HepG2 (cell line): ENCODE measurements at regions not wholly inside any gene's neighbourhood (a gene's known extent, or its start where the extent isn't known, plus 50 kb on each side); places are given as distances from the start of the nearest gene placed in this dataset.

Experiments
- ATAC-seq: fragments of 200-7000 bp; cut with Tn5 transposase; 3 replicates; pipeline ENCODE4 v1.9.1; 2020; ENCODE audit warnings: mild to moderate bottlenecking, moderate library complexity
- BruUV-seq: library from RNA; stranded (reverse); fragments of 400-500 nt; replicated peaks from 2 replicates; lab custom pipeline; 2021; lab: Mats Ljungman, UMichigan
- CTCF ChIA-PET: fragments of 300-600 bp; formaldehyde crosslinking; extraction: SDS; loops from one replicate; lab custom pipeline; 2021; ENCODE audit warnings: low total read pairs, inconsistent platforms, low intra/inter-chr PET ratio; lab: Yijun Ruan, JAX
- POLR2A ChIA-PET: fragments of 350-600 bp; sonication (Branson Sonifier 250); formaldehyde crosslinking; loops from one replicate; lab custom pipeline; 2020; ENCODE audit warnings: antibody characterized with exemption, inconsistent platforms; lab: Yijun Ruan, JAX
- DNase-seq: peaks from one replicate; pipeline ENCODE4 v3.0.0-alpha.2; 2015; ENCODE audit warnings: low spot score
- FAIRE-seq: peaks from 3 replicates; lab custom pipeline; 2011; peaks lifted over from hg19 to GRCh38; lab: Jason Lieb, UNC
- H2AFZ ChIP-seq: one replicate; pipeline ENCODE4 v1.6.1; 2011; ENCODE audit warnings: low read length, inconsistent platforms
- H3K27ac ChIP-seq: fragments of 300-600 bp; 3 replicates; pipeline ENCODE4 v1.8.0; 2011; ENCODE audit warnings: mixed run types, mild to moderate bottlenecking, mixed read lengths, low read length, inconsistent platforms; ENCODE audit not compliant: insufficient read depth; ENCODE audit errors: extremely low read length
- H3K27me3 ChIP-seq, 2 experiments: fragments of 200-600 bp in 1 of 2; 2 replicates in 1 of 2; 3 replicates in 1 of 2; pipeline versions ENCODE4 v1.6.0 to v1.8.0; 2011; ENCODE audit warnings: low read length in 2 of 2, mild to moderate bottlenecking in 2 of 2, moderate library complexity in 2 of 2, inconsistent platforms in 1 of 2; ENCODE audit not compliant: insufficient read depth in 2 of 2, control insufficient read depth in 1 of 2
- H3K36me3 ChIP-seq, 2 experiments: fragments of 200-600 bp in 1 of 2; replicated peaks in 1 of 2; 2 replicates in 1 of 2; 3 replicates in 1 of 2; pipeline versions ENCODE4 v1.5.1 to v1.8.0; 2011; ENCODE audit warnings: low read length in 2 of 2, inconsistent platforms in 1 of 2; ENCODE audit not compliant: insufficient read depth in 2 of 2, control insufficient read depth in 1 of 2
- H3K4me1 ChIP-seq: 2 replicates; pipeline ENCODE4 v1.5.1; 2012; ENCODE audit warnings: low read length, inconsistent platforms; ENCODE audit not compliant: insufficient read depth
- H3K4me2 ChIP-seq: 2 replicates; pipeline ENCODE4 v1.6.0; 2011; ENCODE audit warnings: low read depth, low read length, inconsistent platforms
- H3K4me3 ChIP-seq, 3 experiments: fragments of 200-600 bp in 1 of 3; sonication (generic), shearing (Covaris generic) in 1 of 3; replicated peaks in 1 of 3; 2 replicates each; pipeline ENCODE4 v1.5.1; 2011 to 2016; ENCODE audit warnings: low read length in 3 of 3, inconsistent platforms in 2 of 3, low read depth in 2 of 3, mild to moderate bottlenecking in 2 of 3, control low read depth in 1 of 3, mixed read lengths in 1 of 3; ENCODE audit not compliant: insufficient read depth in 1 of 3
- H3K79me2 ChIP-seq: one replicate; pipeline ENCODE4 v1.6.1; 2011; ENCODE audit warnings: low read length, inconsistent platforms; ENCODE audit not compliant: insufficient read depth
- H3K9ac ChIP-seq: 2 replicates; pipeline ENCODE4 v1.6.0; 2011; ENCODE audit warnings: mild to moderate bottlenecking, low read depth, low read length, inconsistent platforms; ENCODE audit not compliant: insufficient read depth
- H3K9me3 ChIP-seq: 2 replicates; pipeline ENCODE4 v1.5.1; 2012; ENCODE audit warnings: mild to moderate bottlenecking, low read length
- H4K20me1 ChIP-seq: 2 replicates; pipeline ENCODE4 v1.6.0; 2011; ENCODE audit warnings: inconsistent platforms, mild to moderate bottlenecking, low read length, moderate library complexity; ENCODE audit not compliant: insufficient read depth
- MED8 ChIP-seq: sonication (generic); formaldehyde crosslinking; IDR thresholded peaks from 2 replicates; pipeline ENCODE4 v1.8.1; 2023; ENCODE audit warnings: mild to moderate bottlenecking, missing genetic modification reagents; ENCODE audit not compliant: insufficient replicate concordance
- MYNN ChIP-seq: sonication (generic); formaldehyde crosslinking; IDR thresholded peaks from 2 replicates; pipeline ENCODE4 v1.4.0; 2020; ENCODE audit warnings: mild to moderate bottlenecking, low read depth, missing genetic modification reagents
- MZF1 ChIP-seq: sonication (generic); formaldehyde crosslinking; IDR thresholded peaks from 2 replicates; pipeline ENCODE4 v1.8.1; 2023; ENCODE audit warnings: mild to moderate bottlenecking, missing genetic modification reagents, borderline replicate concordance
- THYN1 ChIP-seq: sonication (generic); formaldehyde crosslinking; IDR thresholded peaks from 2 replicates; pipeline ENCODE4 v1.8.1; 2023; ENCODE audit warnings: low read depth, mild to moderate bottlenecking, moderate library complexity, missing genetic modification reagents, borderline replicate concordance
- TMF1 ChIP-seq: sonication (generic); formaldehyde crosslinking; IDR thresholded peaks from 2 replicates; pipeline ENCODE4 v1.8.1; 2022; ENCODE audit warnings: low read depth, missing genetic modification reagents
- ZBTB20 ChIP-seq: sonication (generic); formaldehyde crosslinking; IDR thresholded peaks from 2 replicates; pipeline ENCODE4 v1.8.1; 2023; ENCODE audit warnings: missing genetic modification reagents, low read depth, mild to moderate bottlenecking, borderline replicate concordance
- ZNF501 ChIP-seq: sonication (generic); formaldehyde crosslinking; IDR thresholded peaks from 2 replicates; pipeline ENCODE4 v1.5.1; 2020; ENCODE audit warnings: mild to moderate bottlenecking, moderate library complexity, missing genetic modification reagents
- ZNF543 ChIP-seq: sonication (generic); formaldehyde crosslinking; IDR thresholded peaks from 2 replicates; pipeline ENCODE4 v1.4.0; 2020; ENCODE audit warnings: mild to moderate bottlenecking, missing genetic modification reagents
- ZNF879 ChIP-seq: sonication (generic); formaldehyde crosslinking; IDR thresholded peaks from 2 replicates; pipeline ENCODE4 v1.8.1; 2023; ENCODE audit warnings: missing genetic modification reagents
- WGBS: methylation state at CpG from one replicate; pipeline ENCODE4 v1.1.6; 2017; ENCODE audit warnings: low lambda C conversion rate; 5-methylcytosine and 5-hydroxymethylcytosine counted together
- in situ Hi-C: cut with HindIII; loops from 2 replicates; pipeline ENCODE4 v1.10.0; 2017; ENCODE audit warnings: low pct_unique_long_range_greater_than_20kb; ENCODE audit not compliant: extremely low pct_ligation_motif_present
- intact Hi-C: fragments of 100-400 bp; cut with micrococcal nuclease; formaldehyde crosslinking; loops from one replicate; pipeline ENCODE4 v1.10.0; 2022; ENCODE audit not compliant: unreplicated experiment
- TF ChIP-seq, protein P1 (sequence below): sonication (generic); formaldehyde crosslinking; IDR thresholded peaks from 2 replicates; pipeline ENCODE4 v1.8.1; 2023; ENCODE audit warnings: mild to moderate bottlenecking, missing genetic modification reagents
- TF ChIP-seq, protein P2 (sequence below): IDR thresholded peaks from 2 replicates; pipeline ENCODE4 v1.6.1; 2016; ENCODE audit warnings: mild to moderate bottlenecking
- TF ChIP-seq, protein P3 (sequence below): sonication (generic); formaldehyde crosslinking; IDR thresholded peaks from 2 replicates; pipeline ENCODE4 v1.5.1; 2020; ENCODE audit warnings: mild to moderate bottlenecking, missing genetic modification reagents, moderate library complexity
- TF ChIP-seq, protein P4 (sequence below): sonication (generic); formaldehyde crosslinking; IDR thresholded peaks from 2 replicates; pipeline ENCODE4 v1.9.0; 2021; ENCODE audit warnings: missing genetic modification reagents, mild to moderate bottlenecking, borderline replicate concordance
- TF ChIP-seq, protein P5 (sequence below): IDR thresholded peaks from 2 replicates; pipeline ENCODE4 v1.6.1; 2016; ENCODE audit warnings: missing biosample characterization, missing genetic modification reagents, low read depth

DNA sequence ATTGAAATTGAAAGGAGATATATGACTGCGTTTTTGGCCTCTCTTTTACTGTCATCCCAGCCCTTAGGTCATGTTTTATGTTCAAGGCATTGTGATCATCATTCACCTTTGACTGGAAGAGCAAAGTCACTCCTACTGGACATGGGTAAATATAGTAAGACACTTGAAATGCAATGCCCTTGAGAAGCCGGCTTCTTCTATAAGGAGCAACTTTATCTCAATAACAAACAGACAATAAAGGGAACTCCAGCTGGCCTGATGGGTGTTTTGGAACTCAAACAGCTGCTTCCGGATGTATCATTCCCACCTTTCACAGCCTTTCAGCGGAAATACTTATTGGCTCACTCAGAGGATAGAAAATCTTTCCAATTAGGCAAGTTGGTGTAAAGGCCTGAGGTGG lies 65.1 kb upstream of the C4orf54 start:
- H3K79me2 ChIP-seq, result no peaks in the 10 kb centered on the region
- in situ Hi-C loops, result no loop called here
- H3K36me3 ChIP-seq, result no peaks in the 10 kb centered on the region
- 48% methylated on average over 4 of the region's 4 CpGs for WGBS
- CTCF ChIA-PET, result no interaction called here
- H3K9ac ChIP-seq, result no peak overlapping the region
- intact Hi-C loops, result loop anchor here (5.0 kb wide), 1 partner anchor 160 kb away; the partner anchor contains the start of gene TRMT10A
- peaks cover 15% of the 10 kb centered on the region; the same call in 1 of the 2 replicates for H3K4me1 ChIP-seq
- H3K27ac ChIP-seq, result no peak overlapping the region
- H3K9me3 ChIP-seq, result no peaks in the 10 kb centered on the region
- no peak overlapping the region for H3K4me2 ChIP-seq
- DNase-seq (no peak), ATAC-seq (no peak), FAIRE-seq (no peak)
- no peak overlapping the region for H3K4me3 ChIP-seq
- H3K27me3 ChIP-seq, result no peaks in the 10 kb centered on the region
- BruUV-seq, result no TSS peak
- no peak for TF ChIP-seq MED8 (CRISPR knock-in tag)
- no peak for TF ChIP-seq ZBTB20 (CRISPR knock-in tag)
- TF ChIP-seq ZNF543, result no peak
- TF ChIP-seq, protein P1, sequence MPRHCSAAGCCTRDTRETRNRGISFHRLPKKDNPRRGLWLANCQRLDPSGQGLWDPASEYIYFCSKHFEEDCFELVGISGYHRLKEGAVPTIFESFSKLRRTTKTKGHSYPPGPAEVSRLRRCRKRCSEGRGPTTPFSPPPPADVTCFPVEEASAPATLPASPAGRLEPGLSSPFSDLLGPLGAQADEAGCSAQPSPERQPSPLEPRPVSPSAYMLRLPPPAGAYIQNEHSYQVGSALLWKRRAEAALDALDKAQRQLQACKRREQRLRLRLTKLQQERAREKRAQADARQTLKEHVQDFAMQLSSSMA, result no peak
- no peak for TF ChIP-seq ZNF879 (CRISPR knock-in tag)
- TF ChIP-seq, protein P2, sequence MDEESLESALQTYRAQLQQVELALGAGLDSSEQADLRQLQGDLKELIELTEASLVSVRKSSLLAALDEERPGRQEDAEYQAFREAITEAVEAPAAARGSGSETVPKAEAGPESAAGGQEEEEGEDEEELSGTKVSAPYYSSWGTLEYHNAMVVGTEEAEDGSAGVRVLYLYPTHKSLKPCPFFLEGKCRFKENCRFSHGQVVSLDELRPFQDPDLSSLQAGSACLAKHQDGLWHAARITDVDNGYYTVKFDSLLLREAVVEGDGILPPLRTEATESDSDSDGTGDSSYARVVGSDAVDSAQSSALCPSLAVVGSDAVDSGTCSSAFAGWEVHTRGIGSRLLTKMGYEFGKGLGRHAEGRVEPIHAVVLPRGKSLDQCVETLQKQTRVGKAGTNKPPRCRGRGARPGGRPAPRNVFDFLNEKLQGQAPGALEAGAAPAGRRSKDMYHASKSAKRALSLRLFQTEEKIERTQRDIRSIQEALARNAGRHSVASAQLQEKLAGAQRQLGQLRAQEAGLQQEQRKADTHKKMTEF (CRISPR knock-in tag), result no peak
- no peak for TF ChIP-seq MZF1
- TF ChIP-seq, protein P3, sequence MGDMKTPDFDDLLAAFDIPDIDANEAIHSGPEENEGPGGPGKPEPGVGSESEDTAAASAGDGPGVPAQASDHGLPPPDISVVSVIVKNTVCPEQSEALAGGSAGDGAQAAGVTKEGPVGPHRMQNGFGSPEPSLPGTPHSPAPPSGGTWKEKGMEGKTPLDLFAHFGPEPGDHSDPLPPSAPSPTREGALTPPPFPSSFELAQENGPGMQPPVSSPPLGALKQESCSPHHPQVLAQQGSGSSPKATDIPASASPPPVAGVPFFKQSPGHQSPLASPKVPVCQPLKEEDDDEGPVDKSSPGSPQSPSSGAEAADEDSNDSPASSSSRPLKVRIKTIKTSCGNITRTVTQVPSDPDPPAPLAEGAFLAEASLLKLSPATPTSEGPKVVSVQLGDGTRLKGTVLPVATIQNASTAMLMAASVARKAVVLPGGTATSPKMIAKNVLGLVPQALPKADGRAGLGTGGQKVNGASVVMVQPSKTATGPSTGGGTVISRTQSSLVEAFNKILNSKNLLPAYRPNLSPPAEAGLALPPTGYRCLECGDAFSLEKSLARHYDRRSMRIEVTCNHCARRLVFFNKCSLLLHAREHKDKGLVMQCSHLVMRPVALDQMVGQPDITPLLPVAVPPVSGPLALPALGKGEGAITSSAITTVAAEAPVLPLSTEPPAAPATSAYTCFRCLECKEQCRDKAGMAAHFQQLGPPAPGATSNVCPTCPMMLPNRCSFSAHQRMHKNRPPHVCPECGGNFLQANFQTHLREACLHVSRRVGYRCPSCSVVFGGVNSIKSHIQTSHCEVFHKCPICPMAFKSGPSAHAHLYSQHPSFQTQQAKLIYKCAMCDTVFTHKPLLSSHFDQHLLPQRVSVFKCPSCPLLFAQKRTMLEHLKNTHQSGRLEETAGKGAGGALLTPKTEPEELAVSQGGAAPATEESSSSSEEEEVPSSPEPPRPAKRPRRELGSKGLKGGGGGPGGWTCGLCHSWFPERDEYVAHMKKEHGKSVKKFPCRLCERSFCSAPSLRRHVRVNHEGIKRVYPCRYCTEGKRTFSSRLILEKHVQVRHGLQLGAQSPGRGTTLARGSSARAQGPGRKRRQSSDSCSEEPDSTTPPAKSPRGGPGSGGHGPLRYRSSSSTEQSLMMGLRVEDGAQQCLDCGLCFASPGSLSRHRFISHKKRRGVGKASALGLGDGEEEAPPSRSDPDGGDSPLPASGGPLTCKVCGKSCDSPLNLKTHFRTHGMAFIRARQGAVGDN (CRISPR knock-in tag), result no peak
- TF ChIP-seq, protein P4, sequence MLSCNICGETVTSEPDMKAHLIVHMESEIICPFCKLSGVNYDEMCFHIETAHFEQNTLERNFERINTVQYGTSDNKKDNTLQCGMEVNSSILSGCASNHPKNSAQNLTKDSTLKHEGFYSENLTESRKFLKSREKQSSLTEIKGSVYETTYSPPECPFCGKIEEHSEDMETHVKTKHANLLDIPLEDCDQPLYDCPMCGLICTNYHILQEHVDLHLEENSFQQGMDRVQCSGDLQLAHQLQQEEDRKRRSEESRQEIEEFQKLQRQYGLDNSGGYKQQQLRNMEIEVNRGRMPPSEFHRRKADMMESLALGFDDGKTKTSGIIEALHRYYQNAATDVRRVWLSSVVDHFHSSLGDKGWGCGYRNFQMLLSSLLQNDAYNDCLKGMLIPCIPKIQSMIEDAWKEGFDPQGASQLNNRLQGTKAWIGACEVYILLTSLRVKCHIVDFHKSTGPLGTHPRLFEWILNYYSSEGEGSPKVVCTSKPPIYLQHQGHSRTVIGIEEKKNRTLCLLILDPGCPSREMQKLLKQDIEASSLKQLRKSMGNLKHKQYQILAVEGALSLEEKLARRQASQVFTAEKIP (CRISPR knock-in tag), result no peak
- TF ChIP-seq MYNN (CRISPR knock-in tag), result no peak
- no peak for TF ChIP-seq THYN1
- no peak for TF ChIP-seq TMF1 (CRISPR knock-in tag)
- TF ChIP-seq ZNF501, result no peak
- TF ChIP-seq, protein P5, sequence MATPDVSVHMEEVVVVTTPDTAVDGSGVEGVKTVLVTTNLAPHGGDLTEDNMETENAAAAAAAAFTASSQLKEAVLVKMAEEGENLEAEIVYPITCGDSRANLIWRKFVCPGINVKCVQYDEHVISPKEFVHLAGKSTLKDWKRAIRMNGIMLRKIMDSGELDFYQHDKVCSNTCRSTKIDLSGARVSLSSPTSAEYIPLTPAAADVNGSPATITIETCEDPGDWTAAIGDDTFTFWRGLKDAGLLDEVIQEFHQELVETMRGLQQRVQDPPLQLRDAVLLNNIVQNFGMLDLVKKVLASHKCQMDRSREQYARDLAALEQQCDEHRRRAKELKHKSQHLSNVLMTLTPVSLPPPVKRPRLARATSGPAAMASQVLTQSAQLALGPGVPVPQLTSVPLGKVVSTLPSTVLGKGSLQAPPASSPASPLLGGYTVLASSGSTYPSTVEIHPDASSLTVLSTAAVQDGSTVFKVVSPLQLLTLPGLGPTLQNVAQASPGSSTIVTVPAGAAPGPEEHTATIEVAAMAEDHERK, result no peak
- H2AFZ ChIP-seq, result no peak overlapping the region
- H4K20me1 ChIP-seq, result no peaks in the 10 kb centered on the region
- POLR2A ChIA-PET, result no interaction called here
